Kidney (tissue), 13 donors: ENCODE measurements at regions not wholly inside any gene's neighbourhood (a gene's known extent, or its start where the extent isn't known, plus 50 kb on each side); places are given as distances from the start of the nearest gene placed in this dataset.
"Not testable (repeated sequence)": the region's sequence is repeated elsewhere in the genome, so short reads cannot be mapped to it uniquely, and the experiment has no call there.

Experiments
- DNase-seq, 5 donors: peaks; one replicate each; pipeline ENCODE4 v3.0.0-alpha.2; 2013 to 2020
- FAIRE-seq: peaks from 2 replicates; lab custom pipeline; 2012; peaks lifted over from hg19 to GRCh38; lab: Jason Lieb, UNC
- H3K27ac ChIP-seq, 2 donors: one replicate each; pipeline ENCODE4 v1.7.0; 2013; ENCODE audit warnings: low read depth in 2 of 2, low read length in 2 of 2, inconsistent platforms in 1 of 2
- H3K27me3 ChIP-seq: one replicate; pipeline ENCODE4 v1.7.1; 2013; ENCODE audit warnings: low read length, inconsistent platforms; ENCODE audit not compliant: control insufficient read depth, insufficient read depth
- H3K36me3 ChIP-seq, 3 donors: one replicate each; pipeline versions ENCODE4 v1.7.0 to v1.7.1; 2013; ENCODE audit warnings: low read length in 3 of 3, control low read depth in 1 of 3, inconsistent platforms in 1 of 3; ENCODE audit not compliant: insufficient read depth in 3 of 3, control insufficient read depth in 2 of 3
- H3K4me1 ChIP-seq, 3 donors: one replicate each; pipeline versions ENCODE4 v1.7.0 to v1.7.1; 2013; ENCODE audit warnings: low read length in 3 of 3, inconsistent platforms in 1 of 3, low read depth in 1 of 3; ENCODE audit not compliant: control insufficient read depth in 2 of 3, insufficient read depth in 2 of 3
- H3K4me3 ChIP-seq, 3 donors: one replicate each; pipeline versions ENCODE4 v1.7.0 to v1.8.1; 2013; ENCODE audit warnings: low read length in 3 of 3, control low read depth in 1 of 3, inconsistent platforms in 1 of 3
- H3K9ac ChIP-seq, 3 donors: one replicate each; pipeline versions ENCODE4 v1.7.0 to v1.7.1; 2013; ENCODE audit warnings: low read length in 3 of 3, control low read depth in 1 of 3, inconsistent platforms in 1 of 3
- H3K9me3 ChIP-seq, 3 donors: one replicate each; pipeline versions ENCODE4 v1.7.0 to v1.7.1; 2013; ENCODE audit warnings: low read length in 3 of 3, control low read depth in 1 of 3, inconsistent platforms in 1 of 3; ENCODE audit not compliant: control insufficient read depth in 2 of 3, insufficient read depth in 1 of 3
- CTCF ChIP-seq: IDR thresholded peaks from 3 replicates; pipeline ENCODE4 v1.5.1; 2012; ENCODE audit warnings: mild to moderate bottlenecking, moderate library complexity, borderline replicate concordance; ENCODE audit not compliant: insufficient read depth; ENCODE audit errors: extremely low read depth
- intact Hi-C: fragments of 100-400 bp; cut with DNase I; formaldehyde crosslinking; loops from one replicate; pipeline ENCODE4 v1.11.1; 2022
- donor health status: control.
- donor health status: control.
- donor health status: control.
- donor health status: control.
- donor health status: control.
- donor health status: DM: yes; HTN: yes; CAD: no.
- donor health status: Normal renal cell carcinoma (clear cell type).

- H3K4me1 ChIP-seq, result no peaks in the 10 kb centered on the region
- H3K9ac ChIP-seq, result no peak overlapping the region
- no peaks in the 10 kb centered on the region for H3K27me3 ChIP-seq
- DNase-seq, result no peak
- FAIRE-seq, result no peak
- no peaks in the 10 kb centered on the region for H3K9me3 ChIP-seq
- no peak overlapping the region for H3K27ac ChIP-seq
- H3K4me3 ChIP-seq, result no peak overlapping the region
- TF ChIP-seq CTCF, result no peak
- no peaks in the 10 kb centered on the region for H3K36me3 ChIP-seq
- intact Hi-C loops, result no loop called here
These were observed 69.7 kb downstream of the CARTPT start for GRCh38 chr5:71788794-71789193.

- intact Hi-C loops, result no loop called here
- no peak for DNase-seq
- Histone ChIP-seq H3K9me3 (no peaks in the 10 kb centered on the region), H3K4me1 (no peaks in the 10 kb centered on the region), H3K36me3 (no peaks in the 10 kb centered on the region), H3K4me3 (no peak overlapping the region), H3K27ac (no peak overlapping the region), H3K9ac (no peak overlapping the region), H3K27me3 (no peaks in the 10 kb centered on the region)
- FAIRE-seq, result no peak
- TF ChIP-seq CTCF, result no peak
These were observed 70.7 kb downstream of the CARTPT start for GRCh38 chr5:71789746-71790145.

GRCh38 chr5:71790433-71790832 lies 71.4 kb downstream of the CARTPT start:
- FAIRE-seq, result no peak
- intact Hi-C loops, result no loop called here
- DNase-seq, result no peak
- no peaks in the 10 kb centered on the region for H3K36me3 ChIP-seq
- H3K4me1 ChIP-seq, result no peaks in the 10 kb centered on the region
- no peak overlapping the region for H3K9ac ChIP-seq
- H3K27me3 ChIP-seq, result no peaks in the 10 kb centered on the region
- H3K9me3 ChIP-seq, result no peaks in the 10 kb centered on the region
- TF ChIP-seq CTCF, result no peak
- no peak overlapping the region for H3K4me3 ChIP-seq
- no peak overlapping the region for H3K27ac ChIP-seq

- intact Hi-C loops, H3K27ac ChIP-seq, H3K4me1 ChIP-seq, FAIRE-seq, H3K9me3 ChIP-seq, H3K27me3 ChIP-seq, H3K9ac ChIP-seq, H3K36me3 ChIP-seq, DNase-seq, H3K4me3 ChIP-seq: not testable (repeated sequence)
These were observed 73.0 kb downstream of the CARTPT start for GRCh38 chr5:71792041-71792440.
